ENCODE measurements at regions not wholly inside any gene's neighbourhood (a gene's known extent, or its start where the extent isn't known, plus 50 kb on each side); places are given as distances from the start of the nearest gene placed in this dataset.

DNA sequence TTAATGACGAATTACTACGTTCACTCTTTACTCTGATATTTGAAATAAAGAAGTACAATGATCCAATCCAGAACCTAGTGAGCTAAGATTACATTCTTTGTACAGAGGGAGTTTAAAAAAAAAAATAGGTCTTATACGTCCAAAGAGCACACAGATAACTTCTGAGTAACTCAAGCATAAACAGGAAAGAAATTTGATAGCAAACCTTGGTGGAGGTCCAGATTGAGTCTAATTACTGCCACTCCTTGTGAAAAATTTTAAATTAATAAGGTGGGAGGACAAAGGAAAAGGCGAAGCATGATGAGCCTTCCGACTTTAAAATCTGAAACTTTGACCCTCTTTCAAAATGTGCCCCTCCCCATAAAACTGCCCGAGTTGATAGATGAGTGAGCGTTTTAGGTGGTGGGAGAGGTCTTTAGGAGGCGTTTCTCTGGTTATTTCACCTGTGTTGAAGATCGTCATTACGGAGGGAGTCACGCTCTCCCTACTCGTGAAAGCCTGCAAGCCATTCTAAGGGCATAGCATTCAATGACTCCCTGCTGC, 127.0 kb upstream of the ROBO2 start:
- TF ChIP-seq, protein P1, sequence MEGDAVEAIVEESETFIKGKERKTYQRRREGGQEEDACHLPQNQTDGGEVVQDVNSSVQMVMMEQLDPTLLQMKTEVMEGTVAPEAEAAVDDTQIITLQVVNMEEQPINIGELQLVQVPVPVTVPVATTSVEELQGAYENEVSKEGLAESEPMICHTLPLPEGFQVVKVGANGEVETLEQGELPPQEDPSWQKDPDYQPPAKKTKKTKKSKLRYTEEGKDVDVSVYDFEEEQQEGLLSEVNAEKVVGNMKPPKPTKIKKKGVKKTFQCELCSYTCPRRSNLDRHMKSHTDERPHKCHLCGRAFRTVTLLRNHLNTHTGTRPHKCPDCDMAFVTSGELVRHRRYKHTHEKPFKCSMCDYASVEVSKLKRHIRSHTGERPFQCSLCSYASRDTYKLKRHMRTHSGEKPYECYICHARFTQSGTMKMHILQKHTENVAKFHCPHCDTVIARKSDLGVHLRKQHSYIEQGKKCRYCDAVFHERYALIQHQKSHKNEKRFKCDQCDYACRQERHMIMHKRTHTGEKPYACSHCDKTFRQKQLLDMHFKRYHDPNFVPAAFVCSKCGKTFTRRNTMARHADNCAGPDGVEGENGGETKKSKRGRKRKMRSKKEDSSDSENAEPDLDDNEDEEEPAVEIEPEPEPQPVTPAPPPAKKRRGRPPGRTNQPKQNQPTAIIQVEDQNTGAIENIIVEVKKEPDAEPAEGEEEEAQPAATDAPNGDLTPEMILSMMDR (IDR thresholded peaks at IDR 0.05; ENCODE audit: insufficient read depth, low read length), result no peak
- TF ChIP-seq, protein P2, sequence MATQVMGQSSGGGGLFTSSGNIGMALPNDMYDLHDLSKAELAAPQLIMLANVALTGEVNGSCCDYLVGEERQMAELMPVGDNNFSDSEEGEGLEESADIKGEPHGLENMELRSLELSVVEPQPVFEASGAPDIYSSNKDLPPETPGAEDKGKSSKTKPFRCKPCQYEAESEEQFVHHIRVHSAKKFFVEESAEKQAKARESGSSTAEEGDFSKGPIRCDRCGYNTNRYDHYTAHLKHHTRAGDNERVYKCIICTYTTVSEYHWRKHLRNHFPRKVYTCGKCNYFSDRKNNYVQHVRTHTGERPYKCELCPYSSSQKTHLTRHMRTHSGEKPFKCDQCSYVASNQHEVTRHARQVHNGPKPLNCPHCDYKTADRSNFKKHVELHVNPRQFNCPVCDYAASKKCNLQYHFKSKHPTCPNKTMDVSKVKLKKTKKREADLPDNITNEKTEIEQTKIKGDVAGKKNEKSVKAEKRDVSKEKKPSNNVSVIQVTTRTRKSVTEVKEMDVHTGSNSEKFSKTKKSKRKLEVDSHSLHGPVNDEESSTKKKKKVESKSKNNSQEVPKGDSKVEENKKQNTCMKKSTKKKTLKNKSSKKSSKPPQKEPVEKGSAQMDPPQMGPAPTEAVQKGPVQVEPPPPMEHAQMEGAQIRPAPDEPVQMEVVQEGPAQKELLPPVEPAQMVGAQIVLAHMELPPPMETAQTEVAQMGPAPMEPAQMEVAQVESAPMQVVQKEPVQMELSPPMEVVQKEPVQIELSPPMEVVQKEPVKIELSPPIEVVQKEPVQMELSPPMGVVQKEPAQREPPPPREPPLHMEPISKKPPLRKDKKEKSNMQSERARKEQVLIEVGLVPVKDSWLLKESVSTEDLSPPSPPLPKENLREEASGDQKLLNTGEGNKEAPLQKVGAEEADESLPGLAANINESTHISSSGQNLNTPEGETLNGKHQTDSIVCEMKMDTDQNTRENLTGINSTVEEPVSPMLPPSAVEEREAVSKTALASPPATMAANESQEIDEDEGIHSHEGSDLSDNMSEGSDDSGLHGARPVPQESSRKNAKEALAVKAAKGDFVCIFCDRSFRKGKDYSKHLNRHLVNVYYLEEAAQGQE (IDR thresholded peaks at IDR 0.05; ENCODE audit: insufficient replicate concordance, low read depth), result no peak

Measured in HL-60 (cell line).